HepG2 (cell line): ENCODE measurements at regions not wholly inside any gene's neighbourhood (a gene's known extent, or its start where the extent isn't known, plus 50 kb on each side); places are given as distances from the start of the nearest gene placed in this dataset.

Source experiments
- ARNT2 ChIP-seq: sonication (generic); formaldehyde crosslinking; IDR thresholded peaks from 2 replicates; pipeline ENCODE4 v1.8.0; 2022; ENCODE audit warnings: mild to moderate bottlenecking, low read depth, missing genetic modification reagents, moderate library complexity
- DRAP1 ChIP-seq: IDR thresholded peaks from 2 replicates; pipeline ENCODE4 v1.6.1; 2016; ENCODE audit warnings: missing genetic modification reagents, missing compliant biosample characterization
- ELF3 ChIP-seq: IDR thresholded peaks from 2 replicates; pipeline ENCODE4 v1.6.1; 2016; ENCODE audit warnings: missing genetic modification reagents, missing compliant biosample characterization
- FOXA3 ChIP-seq: IDR thresholded peaks from 2 replicates; pipeline ENCODE4 v1.6.1; 2016; ENCODE audit warnings: missing genetic modification reagents, missing compliant biosample characterization
- GTF3A ChIP-seq: sonication (generic); formaldehyde crosslinking; conservative IDR thresholded peaks from 2 replicates; pipeline ENCODE4 v1.4.0; 2020; ENCODE audit warnings: mild to moderate bottlenecking, missing genetic modification reagents
- HOXD1 ChIP-seq: sonication (generic); formaldehyde crosslinking; IDR thresholded peaks from 2 replicates; pipeline ENCODE4 v1.5.0; 2020; ENCODE audit warnings: missing genetic modification reagents
- IKZF1 ChIP-seq: fragments of 450-650 bp; IDR thresholded peaks from 2 replicates; pipeline ENCODE4 v1.7.1; 2016
- KAT7 ChIP-seq: IDR thresholded peaks from 2 replicates; pipeline ENCODE4 v1.6.1; 2018; ENCODE audit warnings: borderline replicate concordance, missing compliant biosample characterization
- MTERF4 ChIP-seq: sonication (generic); formaldehyde crosslinking; IDR thresholded peaks from 2 replicates; pipeline ENCODE4 v1.8.0; 2023; ENCODE audit warnings: mild to moderate bottlenecking, missing genetic modification reagents
- NFRKB ChIP-seq: fragments of 450-650 bp; IDR thresholded peaks from 2 replicates; pipeline ENCODE4 v1.6.1; 2017
- RFX5 ChIP-seq: IDR thresholded peaks from 2 replicates; pipeline ENCODE4 v1.6.1; 2011; ENCODE audit warnings: low read depth, low read length, improper control_type of control experiment
- SALL1 ChIP-seq: sonication (generic); formaldehyde crosslinking; IDR thresholded peaks from 2 replicates; pipeline ENCODE4 v1.8.0; 2022; ENCODE audit warnings: mild to moderate bottlenecking, missing genetic modification reagents
- SSRP1 ChIP-seq: IDR thresholded peaks from 2 replicates; pipeline ENCODE4 v1.6.1; 2016; ENCODE audit warnings: control low read depth
- TIGD3 ChIP-seq: sonication (generic); formaldehyde crosslinking; IDR thresholded peaks from 2 replicates; pipeline ENCODE4 v1.5.1; 2020; ENCODE audit warnings: mild to moderate bottlenecking, missing genetic modification reagents, borderline replicate concordance
- ZNF142 ChIP-seq: sonication (generic); formaldehyde crosslinking; IDR thresholded peaks from 2 replicates; pipeline ENCODE4 v1.4.0; 2020; ENCODE audit warnings: missing genetic modification reagents
- ZNF3 ChIP-seq: IDR thresholded peaks from 2 replicates; pipeline ENCODE4 v1.7.0; 2017; ENCODE audit warnings: inconsistent platforms
- ZNF432 ChIP-seq: sonication (generic); formaldehyde crosslinking; IDR thresholded peaks from 2 replicates; pipeline ENCODE4 v1.5.0; 2020; ENCODE audit warnings: missing genetic modification reagents, mild to moderate bottlenecking, borderline replicate concordance
- ZNF513 ChIP-seq: sonication (generic); formaldehyde crosslinking; conservative IDR thresholded peaks from 2 replicates; pipeline ENCODE4 v1.5.0; 2020; ENCODE audit warnings: missing genetic modification reagents
- ZNF549 ChIP-seq: sonication (generic); formaldehyde crosslinking; IDR thresholded peaks from 2 replicates; pipeline ENCODE4 v1.5.0; 2020; ENCODE audit warnings: missing genetic modification reagents
- ZNF570 ChIP-seq: sonication (generic); formaldehyde crosslinking; IDR thresholded peaks from 2 replicates; pipeline ENCODE4 v1.4.0; 2020; ENCODE audit warnings: mild to moderate bottlenecking, missing genetic modification reagents, borderline replicate concordance
- ZNF605 ChIP-seq: sonication (generic); formaldehyde crosslinking; IDR thresholded peaks from 2 replicates; pipeline ENCODE4 v1.8.0; 2022; ENCODE audit warnings: mild to moderate bottlenecking, missing genetic modification reagents
- ZNF678 ChIP-seq: sonication (generic); formaldehyde crosslinking; IDR thresholded peaks from 2 replicates; pipeline ENCODE4 v1.4.0; 2020; ENCODE audit warnings: mild to moderate bottlenecking, missing genetic modification reagents
- ZNF703 ChIP-seq: sonication (generic); formaldehyde crosslinking; IDR thresholded peaks from 2 replicates; pipeline ENCODE4 v1.5.1; 2020; ENCODE audit warnings: missing genetic modification reagents, mild to moderate bottlenecking, moderate library complexity, borderline replicate concordance
- ZNF790 ChIP-seq: sonication (generic); formaldehyde crosslinking; IDR thresholded peaks from 2 replicates; pipeline ENCODE4 v1.8.0; 2022; ENCODE audit warnings: missing genetic modification reagents, mild to moderate bottlenecking, borderline replicate concordance

GRCh38 chr2:147430408-147430807 lies 414.4 kb upstream of the ACVR2A start (continued):
- TF ChIP-seq ZNF142: no peak
- no peak for TF ChIP-seq ZNF3 (CRISPR knock-in tag)
- TF ChIP-seq DRAP1 (CRISPR knock-in tag): no peak
- no peak for TF ChIP-seq ZNF570 (CRISPR knock-in tag)
- no peak for TF ChIP-seq ELF3 (CRISPR knock-in tag)
- no peak for TF ChIP-seq TIGD3 (CRISPR knock-in tag)
- no peak for TF ChIP-seq KAT7 (CRISPR knock-in tag)
- TF ChIP-seq SALL1 (CRISPR knock-in tag): peak; percentile 24; the same call in 1 of the 2 replicates
- TF ChIP-seq IKZF1: no peak
- TF ChIP-seq ZNF678 (CRISPR knock-in tag): no peak
- no peak for TF ChIP-seq RFX5
- no peak for TF ChIP-seq NFRKB
- TF ChIP-seq ZNF432 (CRISPR knock-in tag): no peak
- no peak for TF ChIP-seq ZNF605
- TF ChIP-seq FOXA3 (CRISPR knock-in tag): 0 out of 2 replicates have a peak, but pooled peaks have one; percentile 10
- TF ChIP-seq ARNT2 (CRISPR knock-in tag): no peak
- no peak for TF ChIP-seq MTERF4 (CRISPR knock-in tag)
- no peak for TF ChIP-seq SSRP1 (CRISPR knock-in tag)
- TF ChIP-seq ZNF790 (CRISPR knock-in tag): no peak
- no peak for TF ChIP-seq HOXD1 (CRISPR knock-in tag)
- TF ChIP-seq GTF3A (CRISPR knock-in tag): no peak
- TF ChIP-seq ZNF549 (CRISPR knock-in tag): no peak
- no peak for TF ChIP-seq ZNF513 (CRISPR knock-in tag)
- no peak for TF ChIP-seq ZNF703
